NCI-H1930 (cell line): ENCODE measurements at regions not wholly inside any gene's neighbourhood (a gene's known extent, or its start where the extent isn't known, plus 50 kb on each side); places are given as distances from the start of the nearest gene placed in this dataset.

Experiments used
- DNase-seq, 2 experiments: peaks; one replicate each; lab custom pipeline; 2025; lab: John Stamatoyannopoulos, UW

DNA sequence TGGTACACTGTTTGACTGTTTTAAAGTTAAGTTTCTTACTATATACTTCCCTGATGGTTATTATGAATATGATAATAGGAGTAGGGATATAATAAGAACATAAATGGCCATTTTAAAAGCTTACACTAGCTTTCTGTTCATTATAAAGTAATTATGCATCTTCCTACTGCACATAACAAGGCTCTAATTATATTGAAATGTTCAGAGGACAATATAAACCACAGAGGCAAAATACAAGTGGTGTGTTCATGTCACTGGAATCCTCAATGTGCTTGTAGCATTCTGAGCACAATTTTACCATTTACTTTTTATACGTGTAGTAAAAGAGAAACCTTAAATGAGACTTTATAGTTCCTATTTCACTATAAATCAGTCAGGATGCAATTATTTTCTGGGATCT, 268.3 kb downstream of the TMA16 start:
- DNase-seq, result no peak

DNA sequence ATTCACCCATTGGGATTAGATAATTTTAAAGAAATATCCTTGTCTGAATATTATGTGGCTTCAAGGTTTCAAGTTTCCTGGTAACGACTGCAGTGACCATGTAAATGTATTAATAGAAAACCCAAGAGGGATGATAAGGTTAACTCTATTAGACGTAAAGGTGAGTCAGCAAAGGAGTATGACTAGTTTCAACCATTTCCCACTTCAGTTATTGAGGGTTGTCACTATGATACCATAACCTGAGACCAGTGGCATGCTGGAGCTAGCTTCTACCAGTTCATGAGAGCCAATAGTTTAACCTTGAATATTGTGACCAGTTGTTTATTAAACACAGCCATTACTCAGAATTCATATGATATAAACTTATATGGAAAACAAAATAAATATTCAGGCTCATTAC, 270.1 kb downstream of the TMA16 start:
- DNase-seq, result no peak

GRCh38 chr4:163768014-163768413, 273.5 kb downstream of the TMA16 start:
- no peak for DNase-seq

GRCh38 chr4:163772238-163772637, 277.7 kb downstream of the TMA16 start:
- no peak for DNase-seq

GRCh38 chr4:163773940-163774339, 279.4 kb downstream of the TMA16 start:
- no peak for DNase-seq

DNA sequence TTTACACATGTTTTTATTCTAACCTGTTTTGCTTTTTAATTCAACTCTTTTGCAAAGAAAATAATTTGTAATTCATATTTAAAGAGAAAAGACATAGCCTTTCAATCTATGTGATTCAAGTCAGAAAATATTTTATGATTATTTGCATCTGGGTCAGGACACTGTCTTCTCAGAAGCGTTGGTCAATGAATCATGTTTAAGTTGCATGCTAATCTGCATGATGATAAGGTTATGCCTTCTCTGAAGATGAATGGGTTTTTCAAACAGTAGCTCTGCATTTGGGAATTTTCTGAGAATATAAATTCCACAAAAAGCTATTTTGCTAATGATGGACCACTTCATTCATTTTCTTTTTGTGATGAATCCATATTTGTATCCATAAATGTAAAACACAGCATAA, 282.5 kb downstream of the TMA16 start:
- no peak for DNase-seq

DNA sequence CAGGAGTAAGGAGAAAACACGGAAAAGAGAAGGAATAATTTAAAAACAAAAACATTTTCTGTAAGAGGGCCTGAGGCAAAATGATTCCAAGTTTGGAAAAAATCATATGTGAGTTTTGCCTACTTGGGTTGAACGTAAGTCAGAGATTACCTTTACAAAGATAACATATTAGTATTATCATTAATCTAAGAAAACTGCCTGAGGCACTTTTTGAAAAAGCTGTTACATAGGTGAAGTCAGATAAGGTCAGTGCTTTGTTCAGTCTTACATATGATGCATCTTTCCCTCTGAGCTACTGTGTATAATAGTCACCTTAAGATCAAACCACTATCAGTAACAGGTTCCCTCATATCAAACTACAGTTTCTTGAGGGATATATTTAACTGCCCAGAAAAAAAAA, 287.2 kb downstream of the TMA16 start:
- DNase-seq, result no peak

- DNase-seq, result no peak
Measured at GRCh38 chr4:163790231-163790630, 295.7 kb downstream of the TMA16 start.

DNA sequence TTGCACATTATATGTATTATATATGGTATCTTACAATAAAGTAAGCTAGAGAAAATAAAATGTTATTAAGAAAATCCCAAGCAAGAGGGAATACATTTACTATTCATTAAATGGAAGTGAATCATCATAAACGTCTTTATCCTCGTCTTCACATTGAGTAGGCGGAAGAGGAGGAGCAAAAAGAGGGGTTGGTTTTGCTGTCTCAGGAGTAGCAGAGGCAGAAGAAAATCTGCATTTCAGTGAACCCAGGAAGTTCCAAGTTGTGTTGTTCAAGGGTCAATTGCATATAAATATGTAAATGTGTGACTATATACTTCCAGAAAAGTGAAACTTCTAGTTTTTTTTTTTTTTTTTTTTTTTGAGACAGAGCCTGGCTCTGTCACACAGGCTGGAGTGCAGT, 301.4 kb downstream of the TMA16 start:
- no peak for DNase-seq

DNA sequence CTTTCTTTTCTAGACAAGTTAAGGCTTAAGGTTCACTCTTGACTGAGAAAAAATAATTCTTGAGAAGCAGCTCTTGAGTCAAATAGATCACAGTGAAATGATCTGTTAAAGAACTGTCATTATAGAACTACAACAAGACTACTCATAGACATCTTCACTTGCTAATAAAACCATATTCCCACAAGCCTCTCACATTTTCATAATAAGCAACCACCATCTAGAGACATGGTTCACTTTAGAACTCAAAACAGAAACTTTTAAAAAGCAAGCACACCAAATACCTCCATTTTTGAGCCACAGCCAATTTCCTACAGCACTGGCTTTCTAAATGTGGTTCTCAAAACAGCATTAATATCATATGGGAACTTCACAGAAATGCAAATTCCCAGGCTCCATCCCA, 309.5 kb downstream of the TMA16 start:
- no peak for DNase-seq

GRCh38 chr4:163806653-163807052, 312.2 kb downstream of the TMA16 start:
- no peak for DNase-seq

DNA sequence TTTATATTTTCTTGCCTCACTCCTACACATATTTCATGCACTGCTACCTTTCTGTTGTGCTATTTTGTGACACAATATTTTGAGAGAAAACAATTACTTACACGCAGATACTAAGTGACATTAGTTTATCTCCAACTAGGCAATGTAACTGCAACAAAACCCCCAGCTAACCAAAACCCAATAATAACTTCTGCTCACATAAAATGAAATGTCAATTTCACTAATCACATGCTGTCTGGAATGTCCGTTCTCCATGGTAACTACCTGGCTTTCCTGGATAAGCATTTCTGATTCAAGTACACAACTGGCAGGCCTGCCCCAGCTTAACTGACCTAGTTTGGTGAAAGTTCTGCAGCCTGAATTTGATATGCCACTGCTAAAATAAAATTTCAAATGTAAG, 313.5 kb downstream of the TMA16 start:
- DNase-seq, result no peak

GRCh38 chr4:163810755-163811154, 316.3 kb downstream of the TMA16 start:
- no peak for DNase-seq

DNA sequence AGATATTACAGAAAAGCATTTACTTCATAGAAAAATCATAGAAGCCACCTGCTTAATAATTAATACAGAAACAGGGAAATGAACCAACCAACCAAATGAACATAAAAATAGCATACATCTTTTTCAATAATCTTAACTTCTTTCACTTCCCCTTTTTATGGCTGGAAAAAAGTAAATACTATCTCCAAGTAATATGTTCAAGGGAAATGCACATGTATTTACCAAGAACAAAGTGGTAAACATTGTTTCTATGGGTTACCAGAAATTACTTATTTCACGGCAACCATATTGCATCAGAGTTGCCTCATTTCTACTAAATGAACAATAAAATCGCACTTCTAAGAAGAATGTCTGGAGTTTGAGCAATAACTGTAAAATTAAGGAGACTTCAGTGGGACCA, 321.3 kb downstream of the TMA16 start:
- DNase-seq, result no peak

DNA sequence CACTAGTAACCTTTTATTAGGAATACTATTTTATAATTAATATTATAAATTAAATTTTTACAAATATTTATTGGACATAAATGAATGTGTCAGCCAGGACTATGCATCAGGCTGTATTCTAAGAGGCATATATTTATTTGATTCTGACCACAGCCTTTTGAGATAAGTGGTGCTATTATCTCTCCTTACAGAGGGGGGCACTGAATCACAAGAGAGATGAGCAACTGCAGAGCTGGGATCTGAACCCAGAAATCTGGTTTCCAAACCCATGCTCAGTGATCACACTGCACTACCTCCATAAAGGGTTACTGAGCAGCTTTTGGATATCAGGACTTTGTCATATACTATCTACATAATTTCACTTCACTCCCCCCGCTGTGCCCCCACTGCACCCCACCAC, 322.0 kb downstream of the TMA16 start:
- no peak for DNase-seq

DNA sequence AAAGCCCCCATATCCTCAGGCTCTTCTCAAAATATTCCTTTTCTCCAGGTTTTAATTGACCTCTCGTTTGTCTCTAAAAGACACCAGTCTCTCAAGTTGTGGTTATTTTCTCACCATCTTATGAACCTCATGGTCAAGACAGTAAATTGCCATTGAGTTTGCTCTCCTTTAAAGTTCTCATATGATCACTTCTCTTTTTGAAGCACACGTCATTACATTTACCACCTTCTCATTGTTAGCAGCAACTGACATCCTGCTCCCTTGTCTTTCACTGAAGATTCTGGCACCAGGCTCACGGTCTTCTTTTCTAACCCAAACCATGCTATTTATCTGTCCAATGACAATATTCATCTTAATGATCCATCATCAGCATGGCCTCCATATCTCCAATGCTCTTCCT, 324.2 kb downstream of the TMA16 start:
- no peak for DNase-seq

DNA sequence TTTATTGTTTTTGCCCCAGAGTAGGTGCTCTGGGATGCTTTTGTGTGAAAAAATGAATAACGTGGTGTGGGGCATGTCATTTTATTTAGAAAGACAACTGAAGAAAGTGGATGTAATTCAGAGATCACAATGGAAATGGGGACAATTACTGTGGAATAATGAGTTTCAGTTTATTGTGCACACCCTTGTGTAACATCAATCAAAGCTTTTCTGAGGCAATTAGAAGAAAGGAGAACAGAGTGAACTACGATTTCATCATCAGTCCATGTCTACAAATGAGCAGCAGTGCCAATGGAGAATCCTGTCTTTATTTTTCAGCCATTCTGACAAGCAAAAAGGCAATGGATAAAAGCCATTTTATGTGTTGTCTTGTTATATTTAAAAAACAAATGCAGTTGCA, 339.2 kb downstream of the TMA16 start:
- DNase-seq, result peak; percentile 43 to 61

DNA sequence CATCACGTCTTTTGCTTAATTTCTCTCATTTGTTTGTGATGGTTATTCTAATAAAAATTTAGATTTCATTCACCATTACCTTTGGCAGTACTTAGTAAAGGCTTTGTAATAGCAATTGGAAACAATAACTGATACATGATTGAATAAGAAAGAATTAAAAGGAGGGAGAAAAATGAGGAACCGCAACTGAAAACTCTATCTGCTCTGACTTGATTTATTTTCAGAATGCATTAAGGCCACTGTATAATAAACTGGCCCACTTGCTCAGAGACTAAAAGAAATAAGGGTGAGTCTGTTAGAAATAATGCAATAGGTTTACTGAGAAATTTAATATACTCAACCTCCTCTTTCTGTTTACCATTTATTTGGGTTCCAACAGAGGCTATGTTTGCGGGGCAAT, 351.5 kb downstream of the TMA16 start:
- DNase-seq, result no peak

GRCh38 chr4:163852246-163852645, 357.8 kb downstream of the TMA16 start:
- no peak for DNase-seq

GRCh38 chr4:163857903-163858302, 363.4 kb downstream of the TMA16 start:
- DNase-seq, result no peak

GRCh38 chr4:163858515-163858914, 364.0 kb downstream of the TMA16 start:
- no peak for DNase-seq

GRCh38 chr4:163863082-163863481, 368.6 kb downstream of the TMA16 start:
- DNase-seq, result no peak

GRCh38 chr4:163865010-163865409, 370.5 kb downstream of the TMA16 start:
- no peak for DNase-seq

DNA sequence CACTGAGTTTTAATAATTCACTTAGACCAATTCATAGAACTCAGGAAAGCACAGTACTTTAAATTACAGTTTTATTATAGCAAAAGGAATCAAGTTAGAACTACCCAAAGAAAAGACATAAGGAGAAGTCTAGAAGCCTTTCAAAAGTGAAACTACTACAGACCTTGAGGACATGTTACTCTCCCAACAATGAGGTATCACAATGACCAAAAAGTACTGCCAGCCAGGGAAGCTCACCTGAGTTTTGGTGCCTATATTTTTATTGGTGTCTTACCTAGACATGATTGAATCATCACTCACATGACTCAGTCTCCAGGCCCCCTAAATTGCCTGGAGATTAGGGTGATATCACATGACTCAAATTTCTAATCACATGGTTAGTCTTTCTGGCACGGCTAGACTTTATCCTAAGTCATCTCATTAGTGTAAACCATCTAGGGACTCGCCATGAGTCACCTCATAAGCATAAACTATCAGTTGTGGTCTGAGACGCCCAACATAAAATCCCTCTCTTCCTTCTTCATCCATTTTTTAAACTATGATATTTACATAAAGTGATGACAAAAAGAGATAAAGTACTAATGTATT, 372.3 kb downstream of the TMA16 start:
- DNase-seq, result no peak

DNA sequence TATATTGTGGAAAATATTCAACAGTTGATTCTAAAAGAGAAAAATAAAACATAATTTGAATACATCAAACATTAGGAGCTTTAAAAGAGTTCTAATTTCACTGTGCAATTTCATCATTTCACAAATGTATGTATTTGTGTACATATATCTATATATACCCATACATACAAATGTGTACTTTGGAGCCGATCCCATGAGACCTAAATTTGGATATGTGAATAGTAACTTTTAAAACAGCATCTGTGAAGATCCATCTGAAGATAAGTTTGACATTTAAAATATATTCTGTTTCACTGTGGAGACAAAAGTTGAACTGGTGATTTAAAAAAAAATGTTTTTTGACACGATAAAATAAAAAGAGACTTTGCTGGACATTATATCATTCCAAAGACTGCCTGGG, 374.0 kb downstream of the TMA16 start:
- DNase-seq, result no peak
